Sigmoid colon (tissue), 6 donors: ENCODE measurements at regions not wholly inside any gene's neighbourhood (a gene's known extent, or its start where the extent isn't known, plus 50 kb on each side); places are given as distances from the start of the nearest gene placed in this dataset.

Experiments used
- DNase-seq: peaks from one replicate; pipeline ENCODE4 v3.0.0-alpha.2; 2019
- H3K27ac ChIP-seq, 4 donors: fragments of 200-600 bp; sonication (generic); one replicate each; pipeline ENCODE4 v1.5.1; 2016 to 2019; ENCODE audit warnings: mild to moderate bottlenecking in 1 of 4
- H3K27me3 ChIP-seq, 3 donors: fragments of 200-600 bp; sonication (generic); one replicate each; pipeline ENCODE4 v1.5.1; 2019; ENCODE audit warnings: mild to moderate bottlenecking in 1 of 3
- H3K36me3 ChIP-seq, 4 donors: fragments of 200-600 bp; sonication (generic); one replicate each; pipeline ENCODE4 v1.5.1; 2016 to 2019
- H3K4me1 ChIP-seq, 4 donors: fragments of 200-600 bp; sonication (generic); one replicate each; pipeline ENCODE4 v1.5.1; 2017 to 2019
- H3K4me3 ChIP-seq, 4 donors: fragments of 200-600 bp; sonication (generic); one replicate each; pipeline ENCODE4 v1.5.1; 2017 to 2019; ENCODE audit warnings: mild to moderate bottlenecking in 2 of 4, moderate library complexity in 1 of 4
- H3K9me3 ChIP-seq, 4 donors: fragments of 200-600 bp in 3 of 4; sonication (generic) in 3 of 4; one replicate each; pipeline versions ENCODE4 v1.5.1 to v1.6.1; 2013 to 2019
- CTCF ChIP-seq, 4 experiments: fragments of 450-650 bp in 3 of 4; fragments of 200-600 bp in 1 of 4; IDR thresholded peaks; one replicate each; pipeline ENCODE4 v1.5.1; 2016 to 2019; ENCODE audit warnings: antibody characterized with exemption in 4 of 4, mild to moderate bottlenecking in 3 of 4, moderate library complexity in 2 of 4
- EP300 ChIP-seq, 4 donors: sonication (generic); formaldehyde crosslinking; IDR thresholded peaks; one replicate each; pipeline ENCODE4 v1.6.1; 2017; ENCODE audit warnings: antibody characterized with exemption in 4 of 4
- POLR2A ChIP-seq, 2 donors: fragments of 450-650 bp; IDR thresholded peaks; one replicate each; pipeline ENCODE4 v1.6.1; 2016; ENCODE audit warnings: antibody characterized with exemption in 2 of 2, mild to moderate bottlenecking in 2 of 2, moderate library complexity in 2 of 2
- POLR2AphosphoS5 ChIP-seq, 4 donors: sonication (generic); formaldehyde crosslinking; IDR thresholded peaks; one replicate each; pipeline ENCODE4 v1.6.1; 2017; ENCODE audit warnings: antibody characterized with exemption in 4 of 4
- WGBS, 2 donors: extraction: QIAGEN DNeasy Blood & Tissue Kit; methylation state at CpG; one replicate each; pipeline ENCODE4 v1.1.7; 2013; 5-methylcytosine and 5-hydroxymethylcytosine counted together
- intact Hi-C: fragments of 100-400 bp; cut with DNase I; formaldehyde crosslinking; loops from one replicate; pipeline ENCODE4 v1.15.1; 2023
- donor health status: healthy with polysubstance abuse.
- donor health status: healthy.

- WGBS, 2 donors = 70 to 75% methylated on average over 5 of the region's 5 CpGs
- H3K4me1 ChIP-seq = no peaks in the 10 kb centered on the region
These were observed 297.8 kb upstream of the FAM241A start for GRCh38 chr4:111847296-111848008.

GRCh38 chr4:111849746-111850284, 295.4 kb upstream of the FAM241A start:
- intact Hi-C loops = no loop called here
- TF ChIP-seq POLR2A (IDR thresholded peaks at IDR 0.05) = no peak
- Histone ChIP-seq H3K4me1 (peaks cover 0 to 6% (median 0%) of the 10 kb centered on the region in 4 donors), H3K27ac (no peak overlapping the region), H3K36me3 (no peaks in the 10 kb centered on the region), H3K27me3 (no peaks in the 10 kb centered on the region), H3K4me3 (no peak overlapping the region), H3K9me3 (peaks cover 0 to 4% (median 0%) of the 10 kb centered on the region in 4 donors)
- DNase-seq = no peak
- WGBS, 2 donors = 61 to 76% methylated on average over 1 of the region's 1 CpG

More at GRCh38 chr4:111847296-111848008, 297.8 kb upstream of the FAM241A start:
- intact Hi-C loops = no loop called here
- Histone ChIP-seq H3K27me3 (no peaks in the 10 kb centered on the region), H3K9me3 (peaks cover 0 to 4% (median 0%) of the 10 kb centered on the region in 4 donors), H3K27ac (no peak overlapping the region), H3K4me3 (no peak overlapping the region), H3K36me3 (no peaks in the 10 kb centered on the region)
- no peak for DNase-seq
- TF ChIP-seq POLR2A (IDR thresholded peaks at IDR 0.05) (no peak), EP300 (IDR thresholded peaks at IDR 0.05) (no peak), CTCF (IDR thresholded peaks at IDR 0.05) (no peak), POLR2AphosphoS5 (IDR thresholded peaks at IDR 0.05) (no peak)

- peaks cover 0 to 6% (median 0%) of the 10 kb centered on the region in 4 donors for H3K4me1 ChIP-seq
- H3K4me3 ChIP-seq = no peak overlapping the region
- TF ChIP-seq EP300 (IDR thresholded peaks at IDR 0.05) = no peak
- peak; percentile 43 to 75 (median 60) for TF ChIP-seq CTCF (IDR thresholded peaks at IDR 0.05)
- H3K36me3 ChIP-seq = no peaks in the 10 kb centered on the region
- intact Hi-C loops = loop anchor here (1.0 kb wide), 1 partner anchor 212 kb away; no protein-coding TSS in a partner anchor
- peaks cover 0 to 4% (median 0%) of the 10 kb centered on the region in 4 donors for H3K9me3 ChIP-seq
- no peak for DNase-seq
- WGBS, 2 donors = 0% methylated on average over 1 of the region's 1 CpG
- no peaks in the 10 kb centered on the region for H3K27me3 ChIP-seq
- no peak overlapping the region for H3K27ac ChIP-seq
These were observed 290.7 kb upstream of the FAM241A start for GRCh38 chr4:111854494-111855087.

- no peak for DNase-seq
- WGBS, 2 donors = 95% methylated on average over 1 of the region's 1 CpG
- no peak overlapping the region for H3K27ac ChIP-seq
- intact Hi-C loops = no loop called here
- no peak overlapping the region for H3K4me3 ChIP-seq
- TF ChIP-seq POLR2AphosphoS5 (IDR thresholded peaks at IDR 0.05) (no peak), POLR2A (IDR thresholded peaks at IDR 0.05) (no peak), CTCF (IDR thresholded peaks at IDR 0.05) (no peak), EP300 (IDR thresholded peaks at IDR 0.05) (no peak)
- peaks cover 0 to 6% (median 0%) of the 10 kb centered on the region in 4 donors for H3K4me1 ChIP-seq
- H3K9me3 ChIP-seq = peaks cover 0 to under 1% (median 0%) of the 10 kb centered on the region in 4 donors
- no peaks in the 10 kb centered on the region for H3K36me3 ChIP-seq
- H3K27me3 ChIP-seq = no peaks in the 10 kb centered on the region
These were observed 289.9 kb upstream of the FAM241A start for GRCh38 chr4:111855308-111855707.

GRCh38 chr4:111864066-111864465, 281.2 kb upstream of the FAM241A start:
- TF ChIP-seq POLR2A (IDR thresholded peaks at IDR 0.05) (no peak), POLR2AphosphoS5 (IDR thresholded peaks at IDR 0.05) (no peak), CTCF (IDR thresholded peaks at IDR 0.05) (no peak), EP300 (IDR thresholded peaks at IDR 0.05) (no peak)
- H3K4me3 ChIP-seq = no peak overlapping the region
- H3K4me1 ChIP-seq = no peaks in the 10 kb centered on the region
- 79 to 84% methylated on average over 4 of the region's 4 CpGs for WGBS, 2 donors
- no peak overlapping the region for H3K27ac ChIP-seq
- no peaks in the 10 kb centered on the region for H3K9me3 ChIP-seq
- H3K27me3 ChIP-seq = no peaks in the 10 kb centered on the region
- intact Hi-C loops = no loop called here
- no peak for DNase-seq
- H3K36me3 ChIP-seq = no peaks in the 10 kb centered on the region
